Ishikawa (cell line): ENCODE measurements at regions not wholly inside any gene's neighbourhood (a gene's known extent, or its start where the extent isn't known, plus 50 kb on each side); places are given as distances from the start of the nearest gene placed in this dataset.

ENCODE experiments used
- CREB1 ChIP-seq: IDR thresholded peaks from 2 replicates; pipeline ENCODE4 v1.6.1; 2012; ENCODE audit warnings: low read depth
- EGR1 ChIP-seq: IDR thresholded peaks from 2 replicates; pipeline ENCODE4 v1.6.1; 2012
- EP300 ChIP-seq: IDR thresholded peaks from 2 replicates; pipeline ENCODE4 v1.6.1; 2012; ENCODE audit warnings: borderline replicate concordance
- FOXM1 ChIP-seq: IDR thresholded peaks from 2 replicates; pipeline ENCODE4 v1.6.1; 2012; ENCODE audit warnings: low read depth, borderline replicate concordance
- NFIC ChIP-seq: IDR thresholded peaks from 2 replicates; pipeline ENCODE4 v1.6.1; 2012
- RAD21 ChIP-seq: IDR thresholded peaks from 2 replicates; pipeline ENCODE4 v1.6.1; 2012; ENCODE audit warnings: low read depth
- TCF12 ChIP-seq: IDR thresholded peaks from 2 replicates; pipeline ENCODE4 v1.6.1; 2012; ENCODE audit warnings: low read depth
- TEAD4 ChIP-seq: IDR thresholded peaks from 2 replicates; pipeline ENCODE4 v1.6.1; 2012
- YY1 ChIP-seq: IDR thresholded peaks from 2 replicates; pipeline ENCODE4 v1.6.1; 2012; ENCODE audit warnings: low read depth
- ZBTB7A ChIP-seq: IDR thresholded peaks from 2 replicates; pipeline ENCODE4 v1.6.1; 2012; ENCODE audit warnings: low read depth
- TF ChIP-seq, protein P1 (sequence below): IDR thresholded peaks from 2 replicates; pipeline ENCODE4 v1.6.1; 2012; ENCODE audit warnings: low read depth, mild to moderate bottlenecking
- TF ChIP-seq, protein P2 (sequence below): IDR thresholded peaks from 2 replicates; pipeline ENCODE4 v1.6.1; 2012

DNA sequence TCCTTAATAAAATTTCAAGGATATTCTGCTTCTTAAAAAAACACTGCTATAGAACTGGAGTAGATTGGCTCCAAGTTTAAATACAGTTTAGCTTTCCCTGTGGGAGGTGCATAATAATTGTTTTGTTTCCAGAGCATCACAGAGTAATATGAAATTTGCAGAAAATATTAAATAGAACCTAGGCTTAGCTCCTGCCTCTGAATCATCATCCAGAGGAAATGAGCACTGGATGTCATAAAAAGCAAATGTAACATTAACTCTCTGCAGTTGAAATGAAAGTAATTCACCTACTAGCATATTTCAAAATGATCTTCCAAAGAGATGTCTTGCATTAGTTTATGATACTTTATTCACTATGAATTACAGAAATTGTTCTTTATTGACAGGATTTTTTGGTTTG, 769.8 kb downstream of the C12orf50 start:
- TF ChIP-seq EP300 = no peak
- TF ChIP-seq RAD21 = no peak
- TF ChIP-seq, protein P1, sequence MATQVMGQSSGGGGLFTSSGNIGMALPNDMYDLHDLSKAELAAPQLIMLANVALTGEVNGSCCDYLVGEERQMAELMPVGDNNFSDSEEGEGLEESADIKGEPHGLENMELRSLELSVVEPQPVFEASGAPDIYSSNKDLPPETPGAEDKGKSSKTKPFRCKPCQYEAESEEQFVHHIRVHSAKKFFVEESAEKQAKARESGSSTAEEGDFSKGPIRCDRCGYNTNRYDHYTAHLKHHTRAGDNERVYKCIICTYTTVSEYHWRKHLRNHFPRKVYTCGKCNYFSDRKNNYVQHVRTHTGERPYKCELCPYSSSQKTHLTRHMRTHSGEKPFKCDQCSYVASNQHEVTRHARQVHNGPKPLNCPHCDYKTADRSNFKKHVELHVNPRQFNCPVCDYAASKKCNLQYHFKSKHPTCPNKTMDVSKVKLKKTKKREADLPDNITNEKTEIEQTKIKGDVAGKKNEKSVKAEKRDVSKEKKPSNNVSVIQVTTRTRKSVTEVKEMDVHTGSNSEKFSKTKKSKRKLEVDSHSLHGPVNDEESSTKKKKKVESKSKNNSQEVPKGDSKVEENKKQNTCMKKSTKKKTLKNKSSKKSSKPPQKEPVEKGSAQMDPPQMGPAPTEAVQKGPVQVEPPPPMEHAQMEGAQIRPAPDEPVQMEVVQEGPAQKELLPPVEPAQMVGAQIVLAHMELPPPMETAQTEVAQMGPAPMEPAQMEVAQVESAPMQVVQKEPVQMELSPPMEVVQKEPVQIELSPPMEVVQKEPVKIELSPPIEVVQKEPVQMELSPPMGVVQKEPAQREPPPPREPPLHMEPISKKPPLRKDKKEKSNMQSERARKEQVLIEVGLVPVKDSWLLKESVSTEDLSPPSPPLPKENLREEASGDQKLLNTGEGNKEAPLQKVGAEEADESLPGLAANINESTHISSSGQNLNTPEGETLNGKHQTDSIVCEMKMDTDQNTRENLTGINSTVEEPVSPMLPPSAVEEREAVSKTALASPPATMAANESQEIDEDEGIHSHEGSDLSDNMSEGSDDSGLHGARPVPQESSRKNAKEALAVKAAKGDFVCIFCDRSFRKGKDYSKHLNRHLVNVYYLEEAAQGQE = no peak
- TF ChIP-seq TEAD4 = no peak
- no peak for TF ChIP-seq CREB1
- TF ChIP-seq, protein P2, sequence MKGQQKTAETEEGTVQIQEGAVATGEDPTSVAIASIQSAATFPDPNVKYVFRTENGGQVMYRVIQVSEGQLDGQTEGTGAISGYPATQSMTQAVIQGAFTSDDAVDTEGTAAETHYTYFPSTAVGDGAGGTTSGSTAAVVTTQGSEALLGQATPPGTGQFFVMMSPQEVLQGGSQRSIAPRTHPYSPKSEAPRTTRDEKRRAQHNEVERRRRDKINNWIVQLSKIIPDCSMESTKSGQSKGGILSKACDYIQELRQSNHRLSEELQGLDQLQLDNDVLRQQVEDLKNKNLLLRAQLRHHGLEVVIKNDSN = no peak
- TF ChIP-seq TCF12 = no peak
- no peak for TF ChIP-seq FOXM1
- no peak for TF ChIP-seq ZBTB7A
- no peak for TF ChIP-seq YY1
- TF ChIP-seq EGR1 = no peak
- TF ChIP-seq NFIC = no peak
